22Rv1 (cell line): ENCODE measurements at regions not wholly inside any gene's neighbourhood (a gene's known extent, or its start where the extent isn't known, plus 50 kb on each side); places are given as distances from the start of the nearest gene placed in this dataset.
A peak's percentile ranks its signal among the peaks of the same experiment; 100 is the strongest.

Experiments used
- H3K27ac ChIP-seq: fragments of 450-650 bp; 2 replicates; pipeline ENCODE4 v1.5.1; 2017
- CTCF ChIP-seq: fragments of 450-650 bp; IDR thresholded peaks from 2 replicates; pipeline ENCODE4 v1.5.1; 2017; ENCODE audit warnings: mild to moderate bottlenecking
- ZFX ChIP-seq: fragments of 450-650 bp; IDR thresholded peaks from 2 replicates; pipeline ENCODE4 v1.6.1; 2017; ENCODE audit warnings: antibody characterized with exemption, borderline replicate concordance

- TF ChIP-seq ZFX (no peak), CTCF (no peak)
- no peak overlapping the region for H3K27ac ChIP-seq
These were observed 162.7 kb upstream of the CIBAR2 start for GRCh38 chr16:85274924-85275323.

- TF ChIP-seq CTCF (peak; percentile 96), ZFX (no peak)
These were observed 163.4 kb upstream of the CIBAR2 start for GRCh38 chr16:85275533-85276249.

DNA sequence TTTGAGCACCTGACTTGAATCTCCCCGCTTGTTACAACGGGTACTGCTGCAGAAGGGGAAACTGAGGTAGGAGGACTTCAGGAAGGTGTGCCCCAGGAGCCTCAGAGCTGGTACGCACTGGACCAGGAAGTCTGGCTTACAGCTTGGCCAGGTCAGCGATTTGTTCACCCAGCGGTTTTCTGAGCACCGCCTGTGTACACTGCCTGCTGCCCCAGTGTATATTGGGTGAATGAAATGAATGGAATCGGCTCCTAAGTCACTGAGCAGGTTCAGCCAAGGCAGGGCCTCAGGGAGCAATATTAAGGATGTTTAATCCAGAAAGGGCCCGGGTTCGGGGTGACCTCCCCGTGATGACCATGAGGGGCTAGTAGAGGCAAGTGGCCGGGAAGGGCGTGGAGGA lies 164.0 kb upstream of the CIBAR2 start:
- TF ChIP-seq ZFX = no peak
- no peak for TF ChIP-seq CTCF
- H3K27ac ChIP-seq = no peak overlapping the region

More at GRCh38 chr16:85275533-85276249, 163.4 kb upstream of the CIBAR2 start:
- no peak overlapping the region for H3K27ac ChIP-seq

GRCh38 chr16:85276721-85277120 lies 164.4 kb upstream of the CIBAR2 start:
- TF ChIP-seq CTCF (no peak), ZFX (no peak)
- H3K27ac ChIP-seq = no peak overlapping the region

GRCh38 chr16:85278839-85279238 lies 166.6 kb upstream of the CIBAR2 start:
- H3K27ac ChIP-seq = no peak overlapping the region
- no peak for TF ChIP-seq ZFX
- TF ChIP-seq CTCF = no peak

DNA sequence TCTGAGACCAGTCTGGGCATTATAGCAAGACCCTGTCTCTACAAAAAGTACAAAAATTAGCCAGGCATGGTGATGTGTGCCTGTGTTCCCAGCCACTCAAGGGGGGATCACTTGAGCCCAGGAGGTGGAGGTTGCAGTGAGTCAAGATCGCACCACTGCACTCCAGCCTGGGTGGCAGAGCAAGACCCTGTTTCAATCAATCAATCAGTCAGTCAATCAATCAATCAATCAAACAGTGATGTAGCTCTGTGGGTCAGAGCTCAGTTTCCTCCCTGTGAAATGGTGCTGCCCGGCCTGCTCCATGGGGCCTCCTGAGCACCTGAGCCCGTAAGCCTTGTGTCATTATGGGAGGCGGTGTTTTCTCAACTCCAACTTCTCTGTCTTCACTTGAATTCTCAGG lies 167.1 kb upstream of the CIBAR2 start:
- TF ChIP-seq ZFX = no peak
- TF ChIP-seq CTCF = no peak
- H3K27ac ChIP-seq = no peak overlapping the region

DNA sequence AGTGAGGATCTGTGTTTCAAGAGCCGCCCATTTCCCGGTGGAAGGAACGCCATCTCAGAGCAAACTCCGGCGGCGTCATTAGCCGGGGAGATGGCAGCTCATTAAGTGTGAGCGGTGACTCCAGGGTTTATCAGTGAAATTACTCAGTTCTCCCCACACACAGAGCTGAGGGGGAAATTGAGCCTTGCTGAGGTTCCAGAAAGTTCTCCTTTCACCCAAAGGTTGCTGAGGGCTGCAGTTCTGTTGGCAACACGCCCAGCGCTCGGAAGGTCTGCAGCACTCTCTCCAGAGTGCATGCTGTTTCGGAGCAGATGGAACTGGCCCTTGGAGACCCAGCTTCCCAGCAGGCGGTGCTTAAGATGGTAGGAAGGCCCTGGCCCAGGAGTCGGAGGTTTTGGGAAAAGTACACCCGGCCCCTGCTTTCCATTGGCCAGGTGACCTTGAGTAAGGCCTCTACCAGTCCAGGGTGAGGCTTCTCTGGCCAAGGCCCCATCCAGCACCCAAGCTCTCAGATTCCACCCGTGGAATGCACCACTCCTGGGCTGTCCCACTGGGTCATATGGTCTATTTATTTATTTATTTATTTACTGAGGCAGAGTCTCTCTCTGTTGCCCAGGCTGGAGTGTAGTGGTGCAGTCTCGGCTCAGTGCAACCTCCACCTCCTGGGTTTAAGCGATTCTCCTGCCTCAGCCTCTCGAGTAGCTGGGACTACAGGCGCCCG lies 167.7 kb upstream of the CIBAR2 start:
- TF ChIP-seq CTCF (no peak), ZFX (no peak)
- no peak overlapping the region for H3K27ac ChIP-seq
